OCI-LY1 (cell line): ENCODE measurements at regions not wholly inside any gene's neighbourhood (a gene's known extent, or its start where the extent isn't known, plus 50 kb on each side); places are given as distances from the start of the nearest gene placed in this dataset.

Experiments used
- H2AFZ ChIP-seq: fragments of 200-600 bp; sonication (generic), shearing (Covaris generic); 2 replicates; pipeline ENCODE4 v1.6.0; 2014; ENCODE audit warnings: antibody characterized with exemption, mild to moderate bottlenecking, low read length
- H3F3A ChIP-seq: fragments of 200-600 bp; sonication (generic), shearing (Covaris generic); 2 replicates; pipeline ENCODE4 v1.6.0; 2014; ENCODE audit warnings: mild to moderate bottlenecking, antibody characterized with exemption, low read length, moderate library complexity; ENCODE audit not compliant: insufficient read depth
- H3K27ac ChIP-seq: fragments of 200-600 bp; sonication (generic); 2 replicates; pipeline ENCODE4 v1.5.1; 2014; ENCODE audit warnings: low read length, mixed run types, mild to moderate bottlenecking, low read depth; ENCODE audit not compliant: poor library complexity, severe bottlenecking
- H3K27me3 ChIP-seq: fragments of 200-600 bp; sonication (generic); 2 replicates; pipeline ENCODE4 v1.6.0; 2014; ENCODE audit warnings: antibody characterized with exemption, mild to moderate bottlenecking, low read length, moderate library complexity; ENCODE audit not compliant: insufficient read depth
- H3K36me3 ChIP-seq: fragments of 200-600 bp; sonication (generic); 2 replicates; pipeline ENCODE4 v1.6.1; 2014; ENCODE audit warnings: mild to moderate bottlenecking, antibody characterized with exemption, low read length, moderate library complexity, mixed read lengths; ENCODE audit not compliant: insufficient read depth
- H3K4me1 ChIP-seq: fragments of 200-600 bp; sonication (generic); 2 replicates; pipeline ENCODE4 v1.5.1; 2014; ENCODE audit warnings: mild to moderate bottlenecking, low read length, moderate library complexity; ENCODE audit not compliant: insufficient read depth, severe bottlenecking
- H3K4me2 ChIP-seq: fragments of 200-600 bp; sonication (generic), shearing (Covaris generic); 2 replicates; pipeline ENCODE4 v1.6.1; 2014; ENCODE audit warnings: low read length
- H3K4me3 ChIP-seq: fragments of 200-600 bp; sonication (generic); 2 replicates; pipeline ENCODE4 v1.5.1; 2014; ENCODE audit warnings: low read length, low read depth, mild to moderate bottlenecking, mixed read lengths; ENCODE audit not compliant: poor library complexity, severe bottlenecking
- H3K79me2 ChIP-seq: fragments of 200-600 bp; shearing (Covaris generic); 2 replicates; pipeline ENCODE4 v1.6.1; 2016; ENCODE audit warnings: mixed run types, low read length, mixed read lengths; ENCODE audit not compliant: insufficient read depth
- H3K9ac ChIP-seq: fragments of 200-600 bp; sonication (generic), shearing (Covaris generic); 2 replicates; pipeline ENCODE4 v1.6.1; 2014; ENCODE audit warnings: mild to moderate bottlenecking, low read length, mixed read lengths
- H3K9me2 ChIP-seq: fragments of 200-600 bp; sonication (generic), shearing (Covaris generic); 2 replicates; pipeline ENCODE4 v1.6.1; 2014; ENCODE audit warnings: low read depth, mild to moderate bottlenecking, low read length, mixed read lengths
- H3K9me3 ChIP-seq: fragments of 200-600 bp; shearing (Covaris generic); 2 replicates; pipeline ENCODE4 v1.6.1; 2014; ENCODE audit warnings: low read length, mixed read lengths
- H4K20me1 ChIP-seq: fragments of 200-600 bp; sonication (generic), shearing (Covaris generic); 2 replicates; pipeline ENCODE4 v1.6.0; 2016; ENCODE audit warnings: mild to moderate bottlenecking, low read length; ENCODE audit not compliant: insufficient read depth
- CTCF ChIP-seq: fragments of 200-600 bp; sonication (generic), shearing (Covaris generic); IDR thresholded peaks from 2 replicates; pipeline ENCODE4 v1.5.1; 2017; ENCODE audit warnings: mild to moderate bottlenecking, antibody characterized with exemption, low read length, moderate library complexity, mixed read lengths
- EZH2 ChIP-seq: fragments of 200-600 bp; sonication (generic), shearing (Covaris generic); IDR thresholded peaks from 2 replicates; pipeline ENCODE4 v1.8.0; 2017; ENCODE audit warnings: borderline replicate concordance, mixed run types, mild to moderate bottlenecking, antibody characterized with exemption, low read length, moderate library complexity, mixed read lengths

- Histone ChIP-seq H3K27ac (no peak overlapping the region), H3K27me3 (no peaks in the 10 kb centered on the region), H3K9me3 (no peaks in the 10 kb centered on the region), H3K9me2 (no peaks in the 10 kb centered on the region), H3K79me2 (no peaks in the 10 kb centered on the region), H2AFZ (no peak overlapping the region), H3K9ac (no peak overlapping the region), H4K20me1 (no peaks in the 10 kb centered on the region), H3K36me3 (no peaks in the 10 kb centered on the region), H3K4me1 (no peaks in the 10 kb centered on the region), H3F3A (no peaks in the 10 kb centered on the region), H3K4me3 (no peak overlapping the region), H3K4me2 (no peak overlapping the region)
- no peak for TF ChIP-seq CTCF
Measured at GRCh38 chr2:223260681-223261080, 208.7 kb downstream of the KCNE4 start.

- Histone ChIP-seq H3K27me3 (no peaks in the 10 kb centered on the region), H3K9me3 (no peaks in the 10 kb centered on the region), H3F3A (no peaks in the 10 kb centered on the region), H3K4me1 (no peaks in the 10 kb centered on the region), H3K9ac (no peak overlapping the region), H3K36me3 (no peaks in the 10 kb centered on the region), H4K20me1 (no peaks in the 10 kb centered on the region), H3K79me2 (no peaks in the 10 kb centered on the region), H3K27ac (no peak overlapping the region), H3K4me2 (no peak overlapping the region), H3K4me3 (no peak overlapping the region), H3K9me2 (no peaks in the 10 kb centered on the region), H2AFZ (no peak overlapping the region)
- TF ChIP-seq EZH2, result no peak
- TF ChIP-seq CTCF, result no peak
Measured at GRCh38 chr2:223262946-223263345, 211.0 kb downstream of the KCNE4 start.

GRCh38 chr2:223264541-223265193, 212.7 kb downstream of the KCNE4 start:
- H4K20me1 ChIP-seq, result no peaks in the 10 kb centered on the region
- H3K9me2 ChIP-seq, result no peaks in the 10 kb centered on the region
- H3K4me1 ChIP-seq, result no peaks in the 10 kb centered on the region
- no peak overlapping the region for H2AFZ ChIP-seq
- H3F3A ChIP-seq, result no peaks in the 10 kb centered on the region
- no peaks in the 10 kb centered on the region for H3K36me3 ChIP-seq
- H3K4me3 ChIP-seq, result no peak overlapping the region
- no peak overlapping the region for H3K27ac ChIP-seq
- no peaks in the 10 kb centered on the region for H3K79me2 ChIP-seq
- no peak overlapping the region for H3K9ac ChIP-seq
- H3K9me3 ChIP-seq, result no peaks in the 10 kb centered on the region
- no peak overlapping the region for H3K4me2 ChIP-seq
- no peaks in the 10 kb centered on the region for H3K27me3 ChIP-seq
- TF ChIP-seq CTCF (no peak), EZH2 (no peak)
